A549 (cell line): ENCODE measurements at regions not wholly inside any gene's neighbourhood (a gene's known extent, or its start where the extent isn't known, plus 50 kb on each side); places are given as distances from the start of the nearest gene placed in this dataset.

Source experiments
- ATAC-seq, 2 experiments: fragments of 200-7000 bp in 1 of 2; fragments of >200 bp in 1 of 2; cut with Nextera tagmentation in 1 of 2; cut with Tn5 transposase in 1 of 2; 3 replicates each; pipeline versions ENCODE4 v1.8.0 to v1.9.1; 2018 to 2020; ENCODE audit warnings: mild to moderate bottlenecking in 1 of 2, moderate library complexity in 1 of 2
- CTCF ChIA-PET: fragments of 300-600 bp; sonication (Branson Sonifier 250); formaldehyde crosslinking; extraction: SDS; loops from one replicate; lab custom pipeline; 2021; ENCODE audit warnings: antibody characterized with exemption, inconsistent platforms; lab: Yijun Ruan, JAX
- POLR2A ChIA-PET: fragments of 350-600 bp; formaldehyde crosslinking; extraction: SDS; loops from one replicate; lab custom pipeline; 2021; ENCODE audit warnings: antibody characterized with exemption, inconsistent platforms; lab: Yijun Ruan, JAX
- DNase-seq, 2 experiments: peaks; one replicate each; pipeline versions ENCODE4 v3.0.0 to v3.0.0-alpha.2; 2011 to 2016; ENCODE audit warnings: low read depth in 1 of 2, low spot score in 1 of 2
- FAIRE-seq: peaks from 2 replicates; lab custom pipeline; 2011; peaks lifted over from hg19 to GRCh38; lab: Jason Lieb, UNC
- H3K27ac ChIP-seq, 2 experiments: fragments of >200 bp; sonication (Bioruptor Twin); formaldehyde crosslinking; 3 replicates each; pipeline ENCODE4 v1.5.1; 2016 to 2017
- H3K4me1 ChIP-seq: fragments of >200 bp; sonication (Bioruptor Twin); formaldehyde crosslinking; 3 replicates; pipeline ENCODE4 v1.6.1; 2016
- H3K4me2 ChIP-seq: fragments of >200 bp; sonication (Bioruptor Twin); formaldehyde crosslinking; 3 replicates; pipeline ENCODE4 v1.6.1; 2016
- H3K4me3 ChIP-seq: fragments of >200 bp; sonication (Bioruptor Twin); formaldehyde crosslinking; 3 replicates; pipeline ENCODE4 v1.5.1; 2016
- H3K9me3 ChIP-seq: fragments of >200 bp; sonication (Bioruptor Twin); formaldehyde crosslinking; 3 replicates; pipeline ENCODE4 v1.6.1; 2016
- BHLHE40 ChIP-seq: IDR thresholded peaks from 2 replicates; pipeline ENCODE4 v1.6.1; 2012; ENCODE audit warnings: low read depth, low read length, inconsistent platforms
- CBX2 ChIP-seq: fragments of 200-600 bp; sonication (generic); IDR thresholded peaks from 2 replicates; pipeline ENCODE4 v1.6.1; 2016; ENCODE audit warnings: low read depth, mild to moderate bottlenecking, borderline replicate concordance
- EHF ChIP-seq: fragments of 250-450 bp; sonication (Bioruptor Pico); IDR thresholded peaks from 2 replicates; pipeline ENCODE4 v1.5.0; 2020; ENCODE audit warnings: mild to moderate bottlenecking
- EHMT2 ChIP-seq: fragments of 200-600 bp; sonication (generic); IDR thresholded peaks from 2 replicates; pipeline ENCODE4 v1.6.1; 2016; ENCODE audit warnings: antibody characterized with exemption, low read depth, mild to moderate bottlenecking, moderate library complexity
- ELK1 ChIP-seq: fragments of 150-350 bp; IDR thresholded peaks from 2 replicates; pipeline ENCODE4 v1.6.1; 2014; ENCODE audit warnings: low read depth, mild to moderate bottlenecking, low read length
- EP300 ChIP-seq, 2 experiments: fragments of >200 bp; sonication (Bioruptor Twin); formaldehyde crosslinking; IDR thresholded peaks; 2 replicates in 1 of 2; 3 replicates in 1 of 2; pipeline ENCODE4 v1.6.1; 2016 to 2017
- ESRRA ChIP-seq: fragments of 150-350 bp; IDR thresholded peaks from 2 replicates; pipeline ENCODE4 v1.6.1; 2014; ENCODE audit warnings: mild to moderate bottlenecking, low read length, borderline replicate concordance
- FOSL2 ChIP-seq, 2 experiments: fragments of 450-650 bp in 1 of 2; fragments of >200 bp in 1 of 2; sonication (Bioruptor Twin) in 1 of 2; formaldehyde crosslinking; IDR thresholded peaks; 2 replicates each; pipeline versions ENCODE4 v1.5.0 to v1.6.1; 2016 to 2020; ENCODE audit warnings: mild to moderate bottlenecking in 1 of 2, moderate library complexity in 1 of 2
- FOXS1 ChIP-seq: fragments of 250-450 bp; sonication (Bioruptor Pico); IDR thresholded peaks from 2 replicates; pipeline ENCODE4 v1.5.0; 2020; ENCODE audit warnings: mild to moderate bottlenecking, moderate library complexity
- GATA3 ChIP-seq: IDR thresholded peaks from 2 replicates; pipeline ENCODE4 v1.6.1; 2012; ENCODE audit warnings: borderline replicate concordance
- HEYL ChIP-seq: fragments of 250-450 bp; sonication (Bioruptor Pico); IDR thresholded peaks from 2 replicates; pipeline ENCODE4 v1.8.0; 2021; ENCODE audit warnings: mild to moderate bottlenecking, moderate library complexity
- HOXB13 ChIP-seq: fragments of 250-450 bp; sonication (Bioruptor Pico); IDR thresholded peaks from 2 replicates; pipeline ENCODE4 v1.5.0; 2020; ENCODE audit warnings: low read depth, mild to moderate bottlenecking, moderate library complexity
- HOXB5 ChIP-seq: fragments of 250-450 bp; sonication (Bioruptor Pico); IDR thresholded peaks from 2 replicates; pipeline ENCODE4 v1.5.0; 2020; ENCODE audit warnings: mild to moderate bottlenecking, moderate library complexity
- JUN ChIP-seq, 2 experiments: fragments of >200 bp; sonication (Bioruptor Twin); formaldehyde crosslinking; IDR thresholded peaks; 2 replicates in 1 of 2; 3 replicates in 1 of 2; pipeline ENCODE4 v1.6.1; 2016 to 2017
- KDM1A ChIP-seq: fragments of 200-600 bp; sonication (generic); IDR thresholded peaks from 2 replicates; pipeline ENCODE4 v1.6.1; 2016; ENCODE audit warnings: low read depth, mild to moderate bottlenecking
- MYC ChIP-seq: IDR thresholded peaks from 2 replicates; pipeline ENCODE4 v1.6.1; 2012; ENCODE audit warnings: mild to moderate bottlenecking, inconsistent platforms, low read length, improper control_type of control experiment, borderline replicate concordance
- PBX3 ChIP-seq: IDR thresholded peaks from 2 replicates; pipeline ENCODE4 v1.6.1; 2012
- POLR2A ChIP-seq: IDR thresholded peaks from 2 replicates; pipeline ENCODE4 v1.6.1; 2012; ENCODE audit warnings: mild to moderate bottlenecking, low read length
- POLR2AphosphoS2 ChIP-seq: conservative IDR thresholded peaks from 2 replicates; pipeline ENCODE4 v1.6.1; 2012; ENCODE audit warnings: low read length, improper control_type of control experiment, inconsistent platforms
- RARB ChIP-seq: fragments of 250-450 bp; sonication (Bioruptor Pico); IDR thresholded peaks from 2 replicates; pipeline ENCODE4 v1.8.0; 2021; ENCODE audit warnings: mild to moderate bottlenecking, moderate library complexity
- RCOR1 ChIP-seq: fragments of 150-350 bp; IDR thresholded peaks from 2 replicates; pipeline ENCODE4 v1.6.1; 2014; ENCODE audit warnings: antibody characterized with exemption, low read length, low read depth
- REST ChIP-seq: fragments of 200-600 bp; sonication (generic); IDR thresholded peaks from 2 replicates; pipeline ENCODE4 v1.6.1; 2016; ENCODE audit warnings: antibody characterized with exemption, mild to moderate bottlenecking, moderate library complexity
- RNF2 ChIP-seq: fragments of 200-600 bp; sonication (generic); IDR thresholded peaks from 2 replicates; pipeline ENCODE4 v1.6.1; 2016; ENCODE audit warnings: low read depth, mild to moderate bottlenecking, antibody characterized with exemption, moderate library complexity, borderline replicate concordance
- TP53 ChIP-seq: fragments of 250-450 bp; sonication (Bioruptor Pico); IDR thresholded peaks from 2 replicates; pipeline ENCODE4 v1.5.0; 2021; ENCODE audit warnings: mild to moderate bottlenecking, moderate library complexity
- ZSCAN20 ChIP-seq: fragments of 250-450 bp; sonication (Bioruptor Pico); IDR thresholded peaks from 2 replicates; pipeline ENCODE4 v1.8.0; 2022; ENCODE audit warnings: mild to moderate bottlenecking, moderate library complexity
- whole genome bisulfite sequencing: methylation state at CpG from one replicate; pipeline ENCODE4 v1.1.6; 2017; ENCODE audit errors: missing lambda C conversion rate; 5-methylcytosine and 5-hydroxymethylcytosine counted together
- TF ChIP-seq, protein P1 (sequence below): fragments of 450-650 bp; IDR thresholded peaks from 2 replicates; pipeline ENCODE4 v1.6.1; 2014; ENCODE audit warnings: antibody characterized with exemption
- TF ChIP-seq, protein P2 (sequence below): fragments of 250-450 bp; sonication (Bioruptor Pico); IDR thresholded peaks from 2 replicates; pipeline ENCODE4 v1.5.0; 2021; ENCODE audit warnings: mild to moderate bottlenecking, moderate library complexity, borderline replicate concordance

GRCh38 chr6:18664401-18664800, 277.3 kb downstream of the RNF144B start:
- TF ChIP-seq RARB (CRISPR knock-in tag) = no peak
- TF ChIP-seq CBX2 = no peak
- no peak for TF ChIP-seq GATA3
- no peak for TF ChIP-seq ELK1
- no peak for TF ChIP-seq HOXB13 (CRISPR knock-in tag)
- no peak for TF ChIP-seq HOXB5 (CRISPR knock-in tag)
- TF ChIP-seq FOXS1 (CRISPR knock-in tag) = no peak
- no peak for FAIRE-seq
- CTCF ChIA-PET = no interaction called here
- POLR2A ChIA-PET = no interaction called here
- no peaks in the 10 kb centered on the region for H3K4me1 ChIP-seq
- WGBS = 29% methylated on average over 5 of the region's 5 CpGs
- H3K27ac ChIP-seq = no peak overlapping the region
- DNase-seq = no peak
- no peak for ATAC-seq
- H3K4me2 ChIP-seq = no peak overlapping the region
- no peaks in the 10 kb centered on the region for H3K9me3 ChIP-seq
- H3K4me3 ChIP-seq = no peak overlapping the region

GRCh38 chr6:18667612-18668011, 280.5 kb downstream of the RNF144B start:
- POLR2A ChIA-PET = no interaction called here
- ATAC-seq (no peak), DNase-seq (no peak), FAIRE-seq (no peak)
- Histone ChIP-seq H3K4me2 (no peak overlapping the region), H3K4me3 (no peak overlapping the region), H3K4me1 (no peaks in the 10 kb centered on the region), H3K27ac (no peak overlapping the region), H3K9me3 (no peaks in the 10 kb centered on the region)
- CTCF ChIA-PET = no interaction called here
- 0% methylated on average over 2 of the region's 2 CpGs for WGBS
- TF ChIP-seq, protein P1, sequence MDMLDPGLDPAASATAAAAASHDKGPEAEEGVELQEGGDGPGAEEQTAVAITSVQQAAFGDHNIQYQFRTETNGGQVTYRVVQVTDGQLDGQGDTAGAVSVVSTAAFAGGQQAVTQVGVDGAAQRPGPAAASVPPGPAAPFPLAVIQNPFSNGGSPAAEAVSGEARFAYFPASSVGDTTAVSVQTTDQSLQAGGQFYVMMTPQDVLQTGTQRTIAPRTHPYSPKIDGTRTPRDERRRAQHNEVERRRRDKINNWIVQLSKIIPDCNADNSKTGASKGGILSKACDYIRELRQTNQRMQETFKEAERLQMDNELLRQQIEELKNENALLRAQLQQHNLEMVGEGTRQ = no peak
- TF ChIP-seq EP300 (IDR thresholded peaks at IDR 0.05) (no peak), MYC (no peak), RCOR1 (no peak), TP53 (CRISPR knock-in tag) (no peak), BHLHE40 (no peak)
- TF ChIP-seq, protein P2, sequence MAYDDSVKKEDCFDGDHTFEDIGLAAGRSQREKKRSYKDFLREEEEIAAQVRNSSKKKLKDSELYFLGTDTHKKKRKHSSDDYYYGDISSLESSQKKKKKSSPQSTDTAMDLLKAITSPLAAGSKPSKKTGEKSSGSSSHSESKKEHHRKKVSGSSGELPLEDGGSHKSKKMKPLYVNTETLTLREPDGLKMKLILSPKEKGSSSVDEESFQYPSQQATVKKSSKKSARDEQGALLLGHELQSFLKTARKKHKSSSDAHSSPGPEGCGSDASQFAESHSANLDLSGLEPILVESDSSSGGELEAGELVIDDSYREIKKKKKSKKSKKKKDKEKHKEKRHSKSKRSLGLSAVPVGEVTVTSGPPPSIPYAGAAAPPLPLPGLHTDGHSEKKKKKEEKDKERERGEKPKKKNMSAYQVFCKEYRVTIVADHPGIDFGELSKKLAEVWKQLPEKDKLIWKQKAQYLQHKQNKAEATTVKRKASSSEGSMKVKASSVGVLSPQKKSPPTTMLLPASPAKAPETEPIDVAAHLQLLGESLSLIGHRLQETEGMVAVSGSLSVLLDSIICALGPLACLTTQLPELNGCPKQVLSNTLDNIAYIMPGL (CRISPR knock-in tag) = no peak

- H3K27ac ChIP-seq = no peak overlapping the region
- ChIA-PET POLR2A (no interaction called here), CTCF (no interaction called here)
- 3% methylated on average over 3 of the region's 3 CpGs for WGBS
- no peaks in the 10 kb centered on the region for H3K4me1 ChIP-seq
- H3K4me2 ChIP-seq = no peak overlapping the region
- no peaks in the 10 kb centered on the region for H3K9me3 ChIP-seq
- DNase-seq (no peak), ATAC-seq (no peak), FAIRE-seq (no peak)
- no peak overlapping the region for H3K4me3 ChIP-seq
- no peak for TF ChIP-seq HEYL (CRISPR knock-in tag)
- no peak for TF ChIP-seq KDM1A
- no peak for TF ChIP-seq REST
- no peak for TF ChIP-seq POLR2AphosphoS2
- no peak for TF ChIP-seq EHMT2
- no peak for TF ChIP-seq FOSL2 (IDR thresholded peaks at IDR 0.05)
- no peak for TF ChIP-seq FOSL2 (CRISPR knock-in tag; IDR thresholded peaks at IDR 0.05)
- no peak for TF ChIP-seq JUN (IDR thresholded peaks at IDR 0.05)
- no peak for TF ChIP-seq FOXS1 (CRISPR knock-in tag)
- no peak for TF ChIP-seq CBX2
- TF ChIP-seq, protein P1 = no peak
- no peak for TF ChIP-seq ZSCAN20 (CRISPR knock-in tag)
- no peak for TF ChIP-seq PBX3
- TF ChIP-seq ESRRA = no peak
- TF ChIP-seq RNF2 = no peak
- no peak for TF ChIP-seq EHF (CRISPR knock-in tag)
- no peak for TF ChIP-seq POLR2A
These were observed 281.8 kb downstream of the RNF144B start for GRCh38 chr6:18668994-18669393.
